MG63 (cell line): ENCODE measurements at regions not wholly inside any gene's neighbourhood (a gene's known extent, or its start where the extent isn't known, plus 50 kb on each side); places are given as distances from the start of the nearest gene placed in this dataset.

Experiments used
- DNase-seq: peaks from one replicate; pipeline ENCODE4 v3.0.0-alpha.2; 2020
- H3K27me3 ChIP-seq: fragments of 250-450 bp; sonication (Bioruptor Pico); 2 replicates; pipeline ENCODE4 v1.5.1; 2020; ENCODE audit warnings: mild to moderate bottlenecking, moderate library complexity
- H3K36me3 ChIP-seq: fragments of 250-450 bp; sonication (Bioruptor Pico); 2 replicates; pipeline ENCODE4 v1.5.1; 2020; ENCODE audit warnings: mild to moderate bottlenecking, moderate library complexity
- H3K4me3 ChIP-seq: fragments of 250-450 bp; sonication (Bioruptor Pico); 2 replicates; pipeline ENCODE4 v1.5.1; 2020; ENCODE audit warnings: mild to moderate bottlenecking, moderate library complexity
- H3K9me3 ChIP-seq: fragments of 250-450 bp; sonication (Bioruptor Pico); 2 replicates; pipeline ENCODE4 v1.5.1; 2020; ENCODE audit warnings: mild to moderate bottlenecking, moderate library complexity

DNA sequence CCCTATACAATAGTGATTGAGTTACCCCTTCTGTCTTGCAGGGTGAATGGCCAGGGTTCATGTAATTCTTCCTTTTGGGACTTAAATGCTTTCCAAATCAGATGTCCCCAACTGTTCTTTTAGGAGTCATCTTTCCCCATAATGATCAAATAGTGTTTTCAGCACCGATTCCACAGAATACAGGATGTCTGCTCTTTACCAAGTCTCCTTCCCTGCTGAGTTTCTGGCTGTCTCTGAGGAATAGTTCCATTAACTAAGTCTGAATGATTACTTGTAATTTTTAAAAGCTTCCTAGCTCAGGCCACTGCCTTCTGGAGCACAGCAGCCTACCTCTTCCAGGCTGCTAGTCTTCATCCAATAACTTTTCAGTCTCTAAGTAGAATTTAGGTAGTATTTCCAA, 630.7 kb upstream of the ZNF608 start:
- no peaks in the 10 kb centered on the region for H3K9me3 ChIP-seq
- no peaks in the 10 kb centered on the region for H3K36me3 ChIP-seq
- H3K4me3 ChIP-seq: no peak overlapping the region
- DNase-seq: no peak
- H3K27me3 ChIP-seq: no peaks in the 10 kb centered on the region

DNA sequence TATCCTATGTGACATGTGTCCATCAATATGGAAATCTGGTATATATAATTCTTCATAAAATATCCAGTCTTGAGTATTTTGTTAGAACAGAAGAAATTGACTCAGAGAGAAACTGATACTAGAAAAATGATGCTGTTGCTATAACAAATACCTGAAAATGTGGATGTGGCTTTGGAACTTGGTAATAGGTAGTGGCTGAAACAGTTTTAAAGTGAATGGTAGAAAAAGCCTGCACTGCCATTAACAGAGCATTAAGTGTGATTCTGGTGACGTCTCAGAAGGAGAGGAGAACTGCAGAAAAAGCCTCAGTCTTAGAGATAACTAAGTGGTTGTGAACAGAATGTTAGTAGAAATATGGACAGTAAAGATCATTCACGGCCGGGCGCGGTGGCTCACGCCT, 634.9 kb upstream of the ZNF608 start:
- Histone ChIP-seq H3K4me3 (no peak overlapping the region), H3K36me3 (no peaks in the 10 kb centered on the region)
- no peak for DNase-seq

DNA sequence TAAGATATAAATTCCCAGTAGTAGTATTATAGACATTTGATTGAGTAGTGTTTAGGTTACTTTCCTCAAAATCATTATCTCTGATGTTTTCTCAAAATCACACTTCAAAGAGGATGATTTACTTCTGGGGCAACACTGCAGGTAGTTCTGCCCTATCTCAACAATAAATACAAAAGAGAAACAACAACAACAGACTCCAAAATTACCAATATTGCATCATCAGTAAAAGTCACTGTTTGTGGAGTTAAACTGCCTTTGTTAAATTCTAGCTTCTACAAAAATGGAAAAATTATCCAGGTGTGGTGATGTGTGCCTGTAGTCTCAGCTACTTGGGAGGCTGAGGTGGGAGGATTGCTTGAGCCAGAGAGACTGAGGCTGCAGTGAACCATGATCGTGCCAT, 637.6 kb upstream of the ZNF608 start:
- no peak for DNase-seq
- no peaks in the 10 kb centered on the region for H3K27me3 ChIP-seq
- H3K9me3 ChIP-seq: no peaks in the 10 kb centered on the region
- H3K36me3 ChIP-seq: no peaks in the 10 kb centered on the region
- no peak overlapping the region for H3K4me3 ChIP-seq

More for the DNA sequence above, 634.9 kb upstream of the ZNF608 start:
- H3K9me3 ChIP-seq: no peaks in the 10 kb centered on the region
- H3K27me3 ChIP-seq: no peaks in the 10 kb centered on the region

DNA sequence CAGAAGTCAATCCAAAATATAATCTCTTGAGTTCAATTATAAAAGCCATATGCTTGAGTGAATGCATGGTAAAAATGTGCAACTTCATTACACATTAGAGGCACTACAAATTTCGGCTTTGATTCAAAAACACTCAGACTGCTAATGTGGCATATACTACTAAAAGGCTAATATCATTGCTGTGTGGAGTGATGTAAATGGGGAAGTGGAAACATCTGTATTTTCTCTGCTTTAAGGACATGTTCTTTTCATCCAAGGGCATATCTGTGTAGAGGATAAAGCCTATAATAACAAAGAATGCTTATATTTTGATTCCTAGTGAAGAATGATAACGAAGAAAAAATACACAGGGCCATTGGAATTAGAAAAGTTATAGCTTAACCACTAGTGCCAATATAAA, 643.9 kb upstream of the ZNF608 start:
- Histone ChIP-seq H3K27me3 (no peaks in the 10 kb centered on the region), H3K4me3 (no peak overlapping the region), H3K36me3 (no peaks in the 10 kb centered on the region), H3K9me3 (peaks cover 2% of the 10 kb centered on the region)
- DNase-seq: no peak

DNA sequence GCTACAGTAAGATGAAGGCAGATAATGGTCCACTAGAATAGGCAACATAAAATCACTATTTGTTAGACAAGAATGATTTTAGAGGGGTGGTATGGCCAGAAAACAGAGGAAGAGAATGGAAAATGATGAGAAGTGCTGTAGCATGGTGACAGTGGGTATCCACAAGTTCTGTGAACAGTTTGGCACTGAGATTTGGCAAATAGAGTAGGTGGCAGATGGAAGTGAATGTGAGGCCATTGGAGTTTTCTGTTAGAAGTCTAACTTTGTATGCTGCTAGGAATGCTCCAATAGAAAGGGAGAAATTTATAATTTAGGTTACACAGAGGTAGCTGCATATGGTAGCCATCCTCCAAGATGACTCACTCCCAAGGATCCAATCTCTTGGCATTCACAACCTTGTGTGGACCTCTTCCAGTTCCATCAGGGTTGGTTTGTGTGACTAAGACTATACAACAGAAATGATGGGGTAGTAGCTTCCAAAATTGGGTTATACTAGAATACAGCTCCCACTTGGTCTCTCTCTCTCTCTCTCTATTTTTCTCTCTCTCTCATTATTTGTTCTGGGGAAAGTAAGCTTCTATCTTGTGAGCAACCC, 646.9 kb upstream of the ZNF608 start:
- no peak for DNase-seq
- Histone ChIP-seq H3K9me3 (peaks cover 8% of the 10 kb centered on the region), H3K36me3 (no peaks in the 10 kb centered on the region), H3K27me3 (no peaks in the 10 kb centered on the region), H3K4me3 (no peak overlapping the region)

DNA sequence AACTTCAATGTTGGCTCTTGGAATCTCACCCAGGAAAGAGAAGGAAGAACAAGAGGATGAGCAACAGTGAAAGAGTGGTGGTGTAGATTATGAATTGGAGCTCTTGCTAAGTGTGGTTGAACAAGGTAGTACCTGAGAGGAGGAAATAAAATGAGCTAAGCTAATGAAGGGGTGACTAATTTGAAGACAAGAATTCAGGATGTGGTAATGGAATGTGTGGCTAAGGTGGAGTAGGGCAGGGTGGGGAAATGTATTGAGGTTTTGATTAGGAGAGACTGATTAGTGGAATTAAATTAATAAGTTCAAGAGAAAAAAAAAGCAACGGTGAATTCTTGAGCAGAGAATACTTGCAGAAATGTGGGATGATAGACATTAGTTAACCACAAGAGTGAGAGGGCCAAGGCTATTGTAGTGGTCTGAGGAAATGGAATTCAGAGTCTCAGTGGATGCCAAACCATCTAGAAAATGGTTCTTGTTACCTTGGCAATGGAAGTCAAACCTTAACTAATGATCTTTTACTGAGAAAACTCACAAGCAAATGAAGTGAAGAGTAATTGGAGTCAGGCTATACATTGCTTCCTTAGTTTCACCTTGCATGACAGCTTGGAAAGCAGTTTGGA, 648.3 kb upstream of the ZNF608 start:
- Histone ChIP-seq H3K9me3 (peaks cover 8% of the 10 kb centered on the region), H3K27me3 (no peaks in the 10 kb centered on the region), H3K4me3 (no peak overlapping the region), H3K36me3 (no peaks in the 10 kb centered on the region)
- DNase-seq: no peak

- Histone ChIP-seq H3K27me3 (no peaks in the 10 kb centered on the region), H3K9me3 (peaks cover 8% of the 10 kb centered on the region), H3K36me3 (no peaks in the 10 kb centered on the region), H3K4me3 (no peak overlapping the region)
- DNase-seq: no peak
Measured at GRCh38 chr5:125396462-125396861, 650.0 kb upstream of the ZNF608 start.

DNA sequence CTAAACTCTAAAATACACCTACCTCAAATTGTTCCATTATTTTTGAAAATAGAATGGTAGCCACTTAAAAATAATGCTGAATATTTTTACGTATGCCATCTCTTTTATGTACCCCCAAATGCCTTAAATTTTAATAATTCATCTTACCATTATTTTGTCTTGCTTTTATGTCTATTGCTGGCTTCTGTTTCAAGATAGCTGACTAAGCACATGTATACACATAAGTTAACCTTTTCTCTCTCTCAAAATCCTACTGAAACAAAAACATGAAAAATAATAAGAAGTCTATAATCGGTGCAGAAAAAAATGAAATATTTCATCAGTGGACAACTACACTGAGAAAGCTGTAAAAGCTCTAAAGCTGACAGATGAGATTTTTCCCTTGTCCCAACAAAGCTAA, 652.0 kb upstream of the ZNF608 start:
- H3K27me3 ChIP-seq: no peaks in the 10 kb centered on the region
- peaks cover 6% of the 10 kb centered on the region for H3K9me3 ChIP-seq
- no peak for DNase-seq
- H3K4me3 ChIP-seq: no peak overlapping the region
- H3K36me3 ChIP-seq: no peaks in the 10 kb centered on the region

DNA sequence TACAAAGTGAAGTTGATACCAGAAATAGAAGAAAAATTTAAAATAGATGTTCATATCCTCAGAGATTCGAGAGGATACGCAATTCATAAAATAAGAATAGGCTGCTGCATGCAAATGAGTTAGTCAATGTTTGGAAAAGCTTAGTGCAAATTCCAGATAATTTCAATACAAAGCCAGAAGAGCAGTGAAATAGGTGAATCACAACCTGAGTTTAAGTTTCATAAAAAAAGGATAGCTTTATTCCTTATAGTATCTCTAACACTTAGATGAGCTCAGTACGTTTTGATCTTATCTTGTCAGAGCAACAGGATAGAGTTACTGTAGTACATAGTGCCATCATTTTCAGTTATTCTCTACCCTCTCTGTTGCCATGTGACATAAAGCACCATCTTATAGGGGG, 653.4 kb upstream of the ZNF608 start:
- Histone ChIP-seq H3K27me3 (no peaks in the 10 kb centered on the region), H3K4me3 (no peak overlapping the region), H3K36me3 (no peaks in the 10 kb centered on the region), H3K9me3 (peaks cover 6% of the 10 kb centered on the region)
- DNase-seq: no peak

DNA sequence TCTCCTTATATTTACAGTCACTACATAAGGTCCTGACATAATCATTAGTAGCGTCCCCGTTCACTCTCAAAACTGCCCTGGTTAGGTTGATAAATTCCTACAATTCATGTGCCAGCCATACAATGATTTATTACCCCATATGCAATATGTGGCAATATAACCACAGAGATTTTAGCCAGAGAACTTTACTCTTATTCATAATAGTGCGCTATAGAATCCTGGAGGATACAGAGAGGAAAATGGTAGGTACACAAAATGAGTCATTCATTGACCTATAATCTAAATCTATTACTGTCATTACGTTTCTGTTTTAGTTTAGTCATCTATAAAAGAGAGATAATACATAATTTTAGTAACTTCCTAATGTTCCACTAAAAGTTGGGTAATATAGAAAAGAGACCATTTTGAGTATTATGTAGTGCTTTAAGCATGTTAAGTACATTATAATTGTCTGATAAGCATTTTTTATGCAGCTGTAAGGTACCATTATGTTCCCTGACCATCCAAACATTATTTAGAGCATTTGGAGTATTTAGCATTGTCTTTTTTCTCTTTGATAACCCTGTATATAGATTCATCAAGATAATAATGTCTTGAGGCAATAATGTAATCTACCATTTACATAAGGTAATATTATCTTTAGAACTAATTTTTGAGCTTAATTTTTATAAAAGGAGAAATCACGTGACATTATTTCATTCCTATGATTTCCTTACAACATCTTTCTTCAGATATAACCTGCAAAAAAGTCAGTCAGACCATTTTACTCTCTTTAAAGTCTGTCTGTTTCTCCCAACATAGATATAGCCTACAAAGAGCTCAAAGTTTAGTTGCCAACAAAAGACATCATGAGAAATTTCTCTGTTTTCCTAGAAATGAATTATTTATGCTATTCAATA, 655.5 kb upstream of the ZNF608 start:
- no peak overlapping the region for H3K4me3 ChIP-seq
- H3K9me3 ChIP-seq: peaks cover 5% of the 10 kb centered on the region
- H3K27me3 ChIP-seq: no peaks in the 10 kb centered on the region
- DNase-seq: no peak
- H3K36me3 ChIP-seq: no peaks in the 10 kb centered on the region

DNA sequence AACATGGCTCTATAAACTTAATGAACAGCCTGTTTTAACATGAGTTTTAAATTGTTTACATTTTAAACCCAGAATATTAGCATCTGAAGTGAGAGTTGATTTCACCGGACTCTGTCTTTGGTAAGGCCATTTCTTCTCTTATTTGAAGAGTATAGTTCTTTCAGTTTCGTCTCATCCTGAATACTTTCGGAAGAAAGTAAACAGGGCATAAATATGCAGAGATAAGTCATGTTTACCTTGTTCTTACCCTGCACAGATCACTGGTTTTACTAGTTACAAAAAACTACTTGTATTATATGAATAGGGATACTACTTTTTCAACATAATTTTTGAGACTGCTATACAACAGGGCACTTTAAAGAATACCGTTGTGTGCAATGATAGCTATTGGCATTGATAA, 656.3 kb upstream of the ZNF608 start:
- Histone ChIP-seq H3K27me3 (no peaks in the 10 kb centered on the region), H3K36me3 (no peaks in the 10 kb centered on the region), H3K9me3 (peaks cover 5% of the 10 kb centered on the region), H3K4me3 (no peak overlapping the region)
- no peak for DNase-seq

GRCh38 chr5:125404056-125404455, 657.6 kb upstream of the ZNF608 start:
- no peak overlapping the region for H3K4me3 ChIP-seq
- H3K27me3 ChIP-seq: no peaks in the 10 kb centered on the region
- DNase-seq: no peak
- peaks cover 5% of the 10 kb centered on the region for H3K9me3 ChIP-seq
- no peaks in the 10 kb centered on the region for H3K36me3 ChIP-seq

DNA sequence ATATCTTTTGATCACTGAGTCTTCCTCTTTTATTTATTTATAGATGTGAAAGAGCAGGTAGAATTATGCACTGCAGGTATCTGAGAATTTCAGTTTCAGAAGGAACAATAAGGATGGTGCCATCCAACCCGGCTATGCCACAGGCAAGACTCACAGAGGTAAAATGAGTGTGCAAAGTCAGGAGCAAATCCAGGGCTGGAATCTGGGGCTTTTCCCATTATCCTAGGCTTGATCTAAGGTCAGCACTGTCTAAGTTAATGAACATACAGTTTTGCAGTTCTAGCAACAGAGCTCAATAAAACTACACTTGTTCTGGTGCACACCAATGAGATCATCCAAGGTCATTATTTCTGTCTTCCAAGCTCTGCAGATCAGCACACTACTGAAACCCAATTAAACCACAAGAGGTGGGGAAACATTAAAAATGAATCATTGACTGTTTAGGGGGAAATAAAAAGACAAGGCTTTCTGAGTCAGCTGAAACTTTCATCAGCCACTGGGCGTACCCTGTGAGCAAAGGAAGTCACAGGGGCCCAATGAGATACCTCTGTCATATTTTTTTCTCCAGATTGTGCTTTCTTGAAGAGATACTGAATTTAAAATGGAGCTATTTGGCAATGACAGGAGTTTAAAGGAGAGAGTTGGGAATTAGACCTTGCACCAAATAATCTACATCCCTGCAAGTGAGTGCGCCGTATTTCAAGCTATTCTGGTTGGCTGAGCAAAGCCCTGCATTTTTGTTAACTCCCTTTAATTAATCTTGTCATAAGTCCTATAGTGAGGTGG, 662.2 kb upstream of the ZNF608 start:
- H3K4me3 ChIP-seq: no peak overlapping the region
- H3K9me3 ChIP-seq: peaks cover 5% of the 10 kb centered on the region
- H3K36me3 ChIP-seq: no peaks in the 10 kb centered on the region

GRCh38 chr5:125409234-125409860, 662.9 kb upstream of the ZNF608 start:
- DNase-seq: no peak
- Histone ChIP-seq H3K36me3 (no peaks in the 10 kb centered on the region), H3K27me3 (no peaks in the 10 kb centered on the region), H3K4me3 (no peak overlapping the region), H3K9me3 (peaks cover 5% of the 10 kb centered on the region)

More for the DNA sequence above, 662.2 kb upstream of the ZNF608 start:
- DNase-seq: peak; percentile 73
- H3K27me3 ChIP-seq: no peaks in the 10 kb centered on the region

DNA sequence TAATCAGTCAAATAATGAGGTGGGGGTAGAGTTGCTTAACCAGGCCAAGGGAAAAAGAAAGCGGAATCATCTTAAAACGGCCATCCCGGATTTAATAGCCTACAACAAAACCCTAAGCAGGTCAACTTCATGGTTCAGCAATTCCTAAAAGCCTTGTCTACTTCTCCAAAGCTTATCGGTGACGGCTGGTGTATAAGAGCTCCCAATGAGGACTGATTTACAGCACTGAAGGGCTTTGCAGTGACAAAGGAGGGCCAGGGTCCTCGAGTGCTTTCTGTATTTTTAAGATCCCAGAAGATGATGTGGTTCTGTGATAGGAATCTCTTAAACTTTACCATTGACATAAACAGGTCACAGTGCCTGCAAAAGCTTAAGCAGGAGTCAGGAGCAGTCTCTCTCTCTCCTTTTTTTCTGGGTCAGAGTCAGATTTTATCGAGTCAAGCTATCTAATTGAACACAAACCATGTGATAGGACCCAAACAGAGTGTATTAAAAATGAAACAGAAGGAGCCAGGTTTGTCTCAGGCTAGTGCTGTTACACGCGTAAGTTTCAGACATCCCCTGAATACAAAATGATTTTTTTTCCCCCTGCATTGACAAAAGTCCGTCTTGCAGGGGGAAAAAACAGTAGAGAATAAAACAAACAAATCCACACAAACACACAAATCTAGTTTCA, 663.6 kb upstream of the ZNF608 start:
- H3K27me3 ChIP-seq: no peaks in the 10 kb centered on the region
- no peak for DNase-seq
- H3K4me3 ChIP-seq: no peak overlapping the region
- H3K9me3 ChIP-seq: peaks cover 5% of the 10 kb centered on the region
- no peaks in the 10 kb centered on the region for H3K36me3 ChIP-seq

- H3K27me3 ChIP-seq: no peaks in the 10 kb centered on the region
- no peak for DNase-seq
Measured at GRCh38 chr5:125410537-125411070, 664.2 kb upstream of the ZNF608 start.

More at GRCh38 chr5:125410537-125411070, 664.2 kb upstream of the ZNF608 start:
- Histone ChIP-seq H3K36me3 (no peaks in the 10 kb centered on the region), H3K4me3 (no peak overlapping the region), H3K9me3 (peaks cover 5% of the 10 kb centered on the region)
